ENCODE measurements at regions not wholly inside any gene's neighbourhood (a gene's known extent, or its start where the extent isn't known, plus 50 kb on each side); places are given as distances from the start of the nearest gene placed in this dataset.

GRCh38 chr12:111150360-111150759 is 218.5 kb downstream of the PHETA1 start:
- Histone ChIP-seq H2BK5ac (ENCODE audit: low read depth, low read length, poor library complexity) (no peak overlapping the region), H3K18ac (ENCODE audit: low read length) (no peak overlapping the region), H3K4ac (ENCODE audit: low read depth, low read length) (no peak overlapping the region)

GRCh38 chr12:111149299-111149698 is 219.6 kb downstream of the PHETA1 start:
- H4K8ac ChIP-seq (ENCODE audit: low read depth, low read length) = no peak overlapping the region
- H2BK5ac ChIP-seq (ENCODE audit: low read depth, low read length, poor library complexity) = no peak overlapping the region
- no peak for DNase-seq
- no peaks in the 10 kb centered on the region for H3K79me1 ChIP-seq (ENCODE audit: low read length)
- no peaks in the 10 kb centered on the region for H3K36me3 ChIP-seq (ENCODE audit: control insufficient read depth in 1 of 2, insufficient read depth in 2 of 2, low read length in 2 of 2)
- no CpG with 5 or more reads among the region's 4 CpGs for WGBS (ENCODE audit: extremely low coverage, insufficient coverage, insufficient read length)
- H3K79me2 ChIP-seq (ENCODE audit: control insufficient read depth, insufficient read depth, low read length, poor library complexity) = no peaks in the 10 kb centered on the region
- H3K4me2 ChIP-seq (ENCODE audit: low read length) = no peak overlapping the region
- H3K23ac ChIP-seq (ENCODE audit: low read length) = no peak overlapping the region
- no peak overlapping the region for H4K12ac ChIP-seq (ENCODE audit: low read depth, low read length)
- no peak overlapping the region for H4K91ac ChIP-seq (ENCODE audit: low read depth, low read length)
- no peak overlapping the region for H2BK120ac ChIP-seq (ENCODE audit: insufficient read depth, low read length, poor library complexity)
- H2BK12ac ChIP-seq (ENCODE audit: low read length) = no peak overlapping the region
- no peaks in the 10 kb centered on the region for H3K27me3 ChIP-seq (ENCODE audit: insufficient read depth, low read length)
- no peak overlapping the region for H3K9ac ChIP-seq (ENCODE audit: low read length)
- no peaks in the 10 kb centered on the region for H3K9me3 ChIP-seq (ENCODE audit: insufficient read depth, low read depth, low read length)
- H3K14ac ChIP-seq (ENCODE audit: low read length) = no peak overlapping the region
- no peak overlapping the region for H3K27ac ChIP-seq (ENCODE audit: low read depth, low read length)
- H3K4me1 ChIP-seq (ENCODE audit: control insufficient read depth in 1 of 2, insufficient read depth in 2 of 2, low read length in 2 of 2) = no peaks in the 10 kb centered on the region
- no peak overlapping the region for H3K4me3 ChIP-seq (ENCODE audit: low read depth, low read length)
- no peak overlapping the region for H2AK5ac ChIP-seq (ENCODE audit: low read length)
- H2AFZ ChIP-seq (ENCODE audit: insufficient read depth, low read length, poor library complexity) = no peak overlapping the region
- no peak overlapping the region for H3K4ac ChIP-seq (ENCODE audit: low read depth, low read length)
- H3K18ac ChIP-seq (ENCODE audit: low read length) = no peak overlapping the region

More at GRCh38 chr12:111150360-111150759, 218.5 kb downstream of the PHETA1 start:
- no peak overlapping the region for H3K27ac ChIP-seq (ENCODE audit: low read depth, low read length)
- no peak overlapping the region for H3K14ac ChIP-seq (ENCODE audit: low read length)
- no peaks in the 10 kb centered on the region for H3K79me1 ChIP-seq (ENCODE audit: low read length)
- H3K9me3 ChIP-seq (ENCODE audit: insufficient read depth, low read depth, low read length) = no peaks in the 10 kb centered on the region
- no peak overlapping the region for H3K23ac ChIP-seq (ENCODE audit: low read length)
- H4K91ac ChIP-seq (ENCODE audit: low read depth, low read length) = no peak overlapping the region
- H2BK120ac ChIP-seq (ENCODE audit: insufficient read depth, low read length, poor library complexity) = no peak overlapping the region
- H3K36me3 ChIP-seq (ENCODE audit: control insufficient read depth in 1 of 2, insufficient read depth in 2 of 2, low read length in 2 of 2) = no peaks in the 10 kb centered on the region
- no peak overlapping the region for H4K12ac ChIP-seq (ENCODE audit: low read depth, low read length)
- no CpG with 5 or more reads among the region's 7 CpGs for WGBS (ENCODE audit: extremely low coverage, insufficient coverage, insufficient read length)
- H2AFZ ChIP-seq (ENCODE audit: insufficient read depth, low read length, poor library complexity) = no peak overlapping the region
- H3K9ac ChIP-seq (ENCODE audit: low read length) = no peak overlapping the region
- no peak overlapping the region for H2BK12ac ChIP-seq (ENCODE audit: low read length)
- H4K8ac ChIP-seq (ENCODE audit: low read depth, low read length) = no peak overlapping the region
- no peaks in the 10 kb centered on the region for H3K27me3 ChIP-seq (ENCODE audit: insufficient read depth, low read length)
- H3K4me1 ChIP-seq (ENCODE audit: control insufficient read depth in 1 of 2, insufficient read depth in 2 of 2, low read length in 2 of 2) = no peaks in the 10 kb centered on the region
- H3K4me3 ChIP-seq (ENCODE audit: low read depth, low read length) = no peak overlapping the region
- DNase-seq = no peak
- H2AK5ac ChIP-seq (ENCODE audit: low read length) = no peak overlapping the region
- no peak overlapping the region for H3K4me2 ChIP-seq (ENCODE audit: low read length)
- no peaks in the 10 kb centered on the region for H3K79me2 ChIP-seq (ENCODE audit: control insufficient read depth, insufficient read depth, low read length, poor library complexity)

- Histone ChIP-seq H3K9ac (ENCODE audit: low read length) (no peak overlapping the region), H4K91ac (ENCODE audit: low read depth, low read length) (no peak overlapping the region), H3K79me2 (ENCODE audit: control insufficient read depth, insufficient read depth, low read length, poor library complexity) (no peaks in the 10 kb centered on the region), H4K12ac (ENCODE audit: low read depth, low read length) (no peak overlapping the region), H3K9me3 (ENCODE audit: insufficient read depth, low read depth, low read length) (no peaks in the 10 kb centered on the region), H3K4me1 (ENCODE audit: control insufficient read depth in 1 of 2, insufficient read depth in 2 of 2, low read length in 2 of 2) (no peaks in the 10 kb centered on the region), H3K4me2 (ENCODE audit: low read length) (no peak overlapping the region), H2BK120ac (ENCODE audit: insufficient read depth, low read length, poor library complexity) (no peak overlapping the region), H2AFZ (ENCODE audit: insufficient read depth, low read length, poor library complexity) (no peak overlapping the region), H3K14ac (ENCODE audit: low read length) (no peak overlapping the region), H3K18ac (ENCODE audit: low read length) (no peak overlapping the region), H3K4me3 (ENCODE audit: low read depth, low read length) (no peak overlapping the region), H2AK5ac (ENCODE audit: low read length) (no peak overlapping the region), H3K79me1 (ENCODE audit: low read length) (no peaks in the 10 kb centered on the region), H4K8ac (ENCODE audit: low read depth, low read length) (no peak overlapping the region), H3K27me3 (ENCODE audit: insufficient read depth, low read length) (no peaks in the 10 kb centered on the region), H3K36me3 (ENCODE audit: control insufficient read depth in 1 of 2, insufficient read depth in 2 of 2, low read length in 2 of 2) (no peaks in the 10 kb centered on the region), H3K23ac (ENCODE audit: low read length) (no peak overlapping the region), H2BK12ac (ENCODE audit: low read length) (no peak overlapping the region), H2BK5ac (ENCODE audit: low read depth, low read length, poor library complexity) (no peak overlapping the region), H3K27ac (ENCODE audit: low read depth, low read length) (no peak overlapping the region), H3K4ac (ENCODE audit: low read depth, low read length) (no peak overlapping the region)
- WGBS (ENCODE audit: extremely low coverage, insufficient coverage, insufficient read length) = no CpG with 5 or more reads among the region's 6 CpGs
- no peak for DNase-seq
Measured at GRCh38 chr12:111148005-111148404, 220.9 kb downstream of the PHETA1 start.

GRCh38 chr12:111143271-111143670 is 222.9 kb upstream of the MYL2 start:
- no peaks in the 10 kb centered on the region for H3K79me1 ChIP-seq (ENCODE audit: low read length)
- no peak overlapping the region for H2BK120ac ChIP-seq (ENCODE audit: insufficient read depth, low read length, poor library complexity)
- no peak overlapping the region for H3K4me3 ChIP-seq (ENCODE audit: low read depth, low read length)
- no peaks in the 10 kb centered on the region for H3K36me3 ChIP-seq (ENCODE audit: control insufficient read depth in 1 of 2, insufficient read depth in 2 of 2, low read length in 2 of 2)
- no peak for DNase-seq
- H3K9ac ChIP-seq (ENCODE audit: low read length) = no peak overlapping the region
- H4K91ac ChIP-seq (ENCODE audit: low read depth, low read length) = no peak overlapping the region
- H3K4me1 ChIP-seq (ENCODE audit: control insufficient read depth in 1 of 2, insufficient read depth in 2 of 2, low read length in 2 of 2) = no peaks in the 10 kb centered on the region
- H2AFZ ChIP-seq (ENCODE audit: insufficient read depth, low read length, poor library complexity) = no peak overlapping the region
- no peak overlapping the region for H4K12ac ChIP-seq (ENCODE audit: low read depth, low read length)
- no peak overlapping the region for H3K4me2 ChIP-seq (ENCODE audit: low read length)
- no peaks in the 10 kb centered on the region for H3K27me3 ChIP-seq (ENCODE audit: insufficient read depth, low read length)
- H3K79me2 ChIP-seq (ENCODE audit: control insufficient read depth, insufficient read depth, low read length, poor library complexity) = no peaks in the 10 kb centered on the region
- no CpG with 5 or more reads among the region's 11 CpGs for WGBS (ENCODE audit: extremely low coverage, insufficient coverage, insufficient read length)
- no peak overlapping the region for H2BK5ac ChIP-seq (ENCODE audit: low read depth, low read length, poor library complexity)
- no peaks in the 10 kb centered on the region for H3K9me3 ChIP-seq (ENCODE audit: insufficient read depth, low read depth, low read length)
- H2BK12ac ChIP-seq (ENCODE audit: low read length) = no peak overlapping the region
- no peak overlapping the region for H3K14ac ChIP-seq (ENCODE audit: low read length)
- H3K4ac ChIP-seq (ENCODE audit: low read depth, low read length) = no peak overlapping the region
- H3K23ac ChIP-seq (ENCODE audit: low read length) = no peak overlapping the region
- H4K8ac ChIP-seq (ENCODE audit: low read depth, low read length) = no peak overlapping the region
- H3K18ac ChIP-seq (ENCODE audit: low read length) = no peak overlapping the region
- no peak overlapping the region for H2AK5ac ChIP-seq (ENCODE audit: low read length)
- H3K27ac ChIP-seq (ENCODE audit: low read depth, low read length) = no peak overlapping the region
